ENCODE measurements at regions not wholly inside any gene's neighbourhood (a gene's known extent, or its start where the extent isn't known, plus 50 kb on each side); places are given as distances from the start of the nearest gene placed in this dataset.

DNA sequence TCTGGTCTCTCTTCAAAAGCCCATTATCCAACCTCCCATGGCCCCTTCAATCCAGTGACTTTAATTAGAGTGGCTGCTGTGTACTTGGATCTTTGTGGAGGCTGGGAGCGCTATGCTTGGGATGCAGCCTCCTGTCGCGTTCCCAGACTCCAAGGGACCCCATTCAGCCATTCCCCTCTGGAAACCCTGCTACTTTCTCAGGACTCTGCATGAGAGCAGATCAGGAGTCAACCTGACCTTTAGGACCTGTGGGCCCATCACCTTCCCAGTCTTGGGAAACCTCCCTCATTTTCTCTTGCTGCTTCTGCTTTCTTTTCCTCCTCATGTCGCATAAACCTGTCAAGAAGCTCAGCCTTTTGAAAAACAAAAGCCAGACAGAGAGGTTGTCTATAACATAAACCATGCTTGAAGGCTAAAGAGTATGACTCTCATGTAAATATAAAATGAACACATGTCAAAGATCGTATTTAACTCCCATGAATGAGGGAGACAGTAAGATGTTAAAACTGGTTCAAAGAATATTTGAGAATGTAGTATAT is 143.1 kb upstream of the PELI1 start:
- no peak for DNase-seq

DNA sequence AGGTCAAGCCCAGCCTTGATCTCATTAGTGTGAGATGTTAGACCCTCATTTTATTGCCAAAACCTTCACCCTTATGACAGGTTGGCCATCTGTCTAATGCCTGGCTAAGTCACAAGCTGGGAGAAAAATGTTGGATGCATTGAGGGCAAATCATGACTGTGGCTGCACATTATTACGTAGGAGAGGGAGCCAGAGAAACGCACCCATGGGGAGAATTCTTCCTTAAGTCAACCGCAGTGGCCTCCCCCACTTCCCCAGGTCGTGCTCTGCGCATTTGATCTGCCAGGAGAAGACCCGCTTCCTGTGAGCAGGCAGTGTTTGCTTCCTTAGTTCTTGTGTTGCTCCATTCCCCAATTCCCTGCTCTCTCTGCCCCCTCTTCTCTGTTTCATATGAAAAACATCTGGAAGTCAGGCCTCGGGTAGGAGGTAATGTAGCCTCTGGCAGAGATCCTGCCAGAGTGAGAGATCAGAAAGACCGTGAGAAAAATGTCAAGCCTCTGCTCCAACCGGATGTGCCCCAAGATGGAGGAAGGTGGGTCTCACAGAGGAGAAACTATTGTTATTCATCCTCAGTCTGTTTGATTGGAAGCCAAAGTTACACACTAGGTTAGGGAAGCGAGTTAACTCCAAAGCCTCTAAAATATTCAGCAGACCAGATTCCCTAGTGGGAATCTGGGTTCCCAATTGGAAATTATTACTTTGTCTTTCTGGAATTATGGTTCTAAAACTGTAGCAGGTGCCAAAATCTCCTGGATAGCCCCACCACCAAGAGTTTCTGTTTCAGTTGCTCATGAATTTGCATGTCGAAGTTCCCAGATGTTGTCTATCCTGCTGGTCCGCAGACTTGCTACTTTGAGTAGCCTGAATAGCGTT is 144.3 kb upstream of the PELI1 start:
- no peak for DNase-seq

DNA sequence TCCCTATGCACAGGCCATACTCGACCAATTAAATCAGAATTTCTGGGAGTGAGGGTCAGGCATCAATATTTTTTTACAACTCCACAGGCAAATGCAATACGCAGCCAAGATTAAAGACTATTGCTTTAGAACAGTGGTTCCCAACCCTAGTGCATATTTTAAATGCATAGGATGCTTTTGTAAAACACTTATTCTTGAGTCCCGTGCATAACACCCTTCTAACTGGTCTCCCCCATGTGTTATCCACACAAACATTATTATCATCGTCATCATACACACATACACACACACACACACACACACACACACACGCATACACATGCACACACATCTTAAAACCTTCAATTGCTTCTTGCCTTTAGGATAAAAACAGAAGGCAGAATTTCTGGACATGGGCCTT is 145.0 kb upstream of the PELI1 start:
- no peak for DNase-seq

DNA sequence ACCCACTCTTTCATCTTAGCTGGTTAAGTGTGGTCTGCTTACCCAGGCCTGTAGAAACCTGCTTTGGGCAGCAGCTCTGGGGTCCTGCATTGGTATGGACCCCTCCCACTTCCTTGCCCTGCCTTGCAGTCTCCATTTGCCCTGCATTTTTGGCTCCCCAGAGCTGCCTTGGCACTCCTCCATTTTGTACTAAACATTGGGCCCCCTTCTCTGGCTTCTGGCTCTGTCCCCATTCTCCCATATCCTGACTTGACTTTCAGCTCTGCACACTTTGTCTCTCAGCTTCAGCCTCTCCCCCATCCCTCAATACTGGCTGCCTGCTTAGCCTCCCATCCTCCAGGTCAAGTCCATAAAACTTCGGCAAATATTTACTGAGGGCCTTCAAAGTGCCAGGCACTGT is 145.5 kb upstream of the PELI1 start:
- DNase-seq: no peak

DNA sequence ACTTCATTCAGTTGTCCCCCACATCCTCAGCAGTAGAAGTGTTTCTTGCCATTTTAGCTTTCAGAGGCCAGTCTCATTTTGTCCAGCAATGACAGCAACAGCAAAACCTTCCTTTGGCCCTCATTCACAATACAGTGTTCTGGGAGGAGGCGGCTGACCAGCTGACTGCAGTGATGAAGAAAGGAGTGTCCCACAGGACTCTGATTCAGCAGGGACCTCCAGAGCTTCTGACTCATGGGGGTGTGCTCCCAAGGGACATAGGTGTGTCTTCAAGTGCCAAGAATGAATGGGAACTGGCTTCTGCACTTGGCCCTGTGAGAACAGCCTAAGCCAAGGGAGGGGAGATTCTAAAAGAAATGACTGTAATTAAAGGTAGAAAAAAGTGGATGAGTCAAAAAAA is 147.0 kb upstream of the PELI1 start:
- DNase-seq: no peak

DNA sequence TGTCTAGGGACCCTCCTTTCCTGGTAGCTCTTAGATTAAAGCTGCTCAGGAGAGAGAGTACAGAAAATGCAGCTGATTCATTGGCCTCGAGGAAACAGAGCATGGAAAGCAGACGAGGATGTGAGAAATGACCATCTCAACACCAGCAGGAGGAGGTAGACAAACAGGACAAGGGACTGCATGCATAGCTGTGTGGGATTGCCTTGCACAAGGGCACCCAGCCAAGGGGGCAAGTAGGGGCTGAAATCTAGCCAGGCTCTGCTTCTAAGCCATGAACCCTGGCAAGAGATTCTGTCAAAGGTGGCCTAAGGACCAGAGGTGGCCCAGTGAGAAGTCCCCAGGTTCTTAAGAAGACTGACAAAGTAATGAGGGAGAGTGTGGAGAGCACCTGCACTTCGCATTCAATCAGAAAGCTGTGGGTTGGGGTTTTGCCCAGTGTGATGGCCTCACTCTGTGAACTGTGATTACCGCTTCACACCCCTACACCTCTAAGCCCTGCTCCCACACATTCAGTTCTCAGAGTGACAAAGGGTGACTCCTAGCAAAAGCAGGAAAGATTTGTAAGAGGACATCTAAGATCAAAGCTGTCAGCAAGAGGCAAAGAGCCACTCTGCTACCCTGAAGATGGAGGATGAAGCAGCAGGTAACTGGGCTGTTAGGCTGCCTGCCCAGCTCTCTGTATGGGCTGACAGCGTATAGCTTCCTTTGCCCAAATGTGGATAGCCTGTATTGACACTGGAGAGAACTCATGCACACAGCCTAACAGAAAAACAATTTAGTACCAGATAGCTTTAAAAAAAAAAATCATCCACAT is 151.3 kb upstream of the PELI1 start:
- DNase-seq: no peak

DNA sequence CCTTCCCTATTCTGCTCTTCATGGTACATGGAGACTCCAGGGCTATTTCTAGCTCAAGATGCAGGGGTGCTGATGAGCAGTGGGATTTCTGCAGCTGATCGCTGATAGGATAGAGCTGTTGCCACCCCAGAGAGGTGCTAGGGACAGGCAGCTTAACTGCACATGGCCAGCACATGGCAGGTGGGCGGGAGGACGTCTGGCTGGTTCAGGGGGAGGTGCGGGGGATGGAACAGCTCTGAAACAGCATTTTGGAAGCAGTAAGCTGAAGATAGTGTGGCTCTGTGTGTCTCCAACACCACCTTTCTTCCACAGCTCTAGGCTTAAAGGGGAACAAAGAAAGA is 151.9 kb upstream of the PELI1 start:
- no peak for DNase-seq

DNA sequence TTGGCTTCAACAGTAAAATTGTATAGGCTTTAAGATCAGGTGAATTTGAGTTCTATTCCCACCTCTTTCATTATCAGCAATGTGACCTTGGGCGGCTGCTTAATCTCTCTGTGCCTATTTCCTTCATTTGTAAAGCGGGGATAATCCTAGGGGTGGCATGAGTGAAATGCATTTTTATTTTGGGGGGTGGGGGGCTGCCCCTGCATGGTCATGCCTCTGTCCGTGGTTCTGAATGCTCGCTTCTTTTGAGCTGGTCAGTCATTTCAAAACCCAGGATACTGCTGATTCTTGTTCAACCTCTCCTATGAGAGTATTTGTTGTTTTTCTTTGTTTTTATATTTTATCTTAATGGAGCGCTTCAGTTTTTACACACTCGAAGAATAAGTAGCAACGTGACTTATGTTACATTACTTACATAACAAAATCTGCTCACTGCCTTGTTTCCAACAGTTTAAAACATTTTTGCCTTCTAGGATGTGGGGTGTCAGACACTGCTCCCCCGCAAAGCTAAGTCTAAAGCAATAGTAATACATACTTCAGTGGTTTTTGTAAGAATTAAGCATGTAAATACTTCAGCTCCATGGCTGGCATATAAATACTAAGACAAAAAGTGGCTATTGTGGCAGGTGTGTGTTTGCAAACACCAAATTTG is 152.6 kb upstream of the PELI1 start:
- no peak for DNase-seq

DNA sequence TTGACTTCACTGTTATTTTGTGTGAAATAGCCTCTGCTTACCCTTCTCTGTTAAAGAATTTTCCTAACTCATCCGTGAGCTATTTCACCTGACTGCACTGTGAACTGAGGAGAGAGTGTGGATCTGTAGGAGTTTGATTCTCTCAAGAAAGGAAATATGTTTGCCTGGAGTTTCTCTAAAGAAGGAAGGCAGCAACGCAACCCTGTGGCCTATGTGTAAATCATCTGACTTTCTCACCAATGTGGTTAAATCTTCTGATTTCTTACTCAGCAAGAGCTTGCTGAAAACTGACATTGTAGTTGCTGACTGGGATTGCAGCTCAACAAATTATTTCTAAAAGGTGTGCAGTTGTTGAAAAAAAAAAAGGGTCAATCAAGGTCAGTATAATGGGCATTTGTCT is 153.9 kb upstream of the PELI1 start:
- no peak for DNase-seq

DNA sequence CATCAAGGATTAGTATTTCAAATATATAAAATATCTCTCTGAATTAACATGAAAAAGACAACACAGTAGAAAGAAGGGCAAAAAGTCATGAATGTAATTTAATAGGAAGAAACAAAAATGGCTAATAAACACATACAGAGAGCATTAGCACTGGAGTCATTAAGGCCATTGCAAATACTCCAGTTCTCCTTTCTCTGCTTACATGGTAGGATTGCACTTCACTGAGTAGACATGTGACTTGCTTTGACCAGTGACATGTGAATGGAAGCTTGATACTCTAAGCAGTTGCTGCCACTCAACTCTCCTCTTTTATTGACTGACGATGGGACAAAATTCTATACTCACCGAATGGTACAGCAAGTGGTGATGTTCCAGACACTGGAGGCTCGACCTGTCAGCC is 153.9 kb upstream of the LGALSL start:
- no peak for DNase-seq

DNA sequence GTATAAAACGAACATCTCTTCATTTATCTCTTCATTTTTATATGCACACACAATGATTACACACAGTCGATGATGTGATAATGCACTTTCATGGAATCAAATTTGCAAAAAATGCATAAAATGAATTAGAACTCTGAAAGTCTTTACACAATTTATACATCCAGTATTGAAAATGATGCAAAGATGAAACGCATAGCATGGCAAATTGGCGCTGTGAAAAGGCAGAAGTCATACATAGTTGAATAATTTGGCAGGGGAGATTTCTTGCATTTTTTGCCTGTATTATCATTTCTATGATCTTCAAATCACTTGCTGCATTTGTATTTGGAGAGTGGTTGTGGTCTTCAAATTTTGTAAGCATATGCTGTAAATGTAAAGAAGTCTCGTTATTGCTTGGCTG is 150.7 kb upstream of the LGALSL start:
- no peak for DNase-seq

DNA sequence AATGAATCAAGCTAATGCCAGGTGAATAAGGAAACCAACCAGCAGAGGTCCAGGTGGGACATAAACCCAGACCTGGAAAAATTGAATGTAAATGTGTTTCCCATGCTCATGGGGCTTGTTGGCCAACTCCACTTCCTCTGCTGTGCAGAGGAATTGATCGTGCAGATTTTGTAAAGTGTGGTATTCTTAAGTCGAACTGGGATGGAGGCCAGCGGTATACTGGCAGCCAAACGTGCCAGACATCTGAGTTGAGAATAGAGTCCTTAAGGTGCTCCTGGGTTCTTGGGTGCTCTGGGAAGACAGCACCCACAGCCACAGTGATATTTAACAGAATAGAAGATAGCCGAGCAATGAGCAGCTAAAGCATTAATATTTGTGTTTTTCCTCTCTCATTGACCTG is 146.5 kb upstream of the LGALSL start:
- DNase-seq: no peak

DNA sequence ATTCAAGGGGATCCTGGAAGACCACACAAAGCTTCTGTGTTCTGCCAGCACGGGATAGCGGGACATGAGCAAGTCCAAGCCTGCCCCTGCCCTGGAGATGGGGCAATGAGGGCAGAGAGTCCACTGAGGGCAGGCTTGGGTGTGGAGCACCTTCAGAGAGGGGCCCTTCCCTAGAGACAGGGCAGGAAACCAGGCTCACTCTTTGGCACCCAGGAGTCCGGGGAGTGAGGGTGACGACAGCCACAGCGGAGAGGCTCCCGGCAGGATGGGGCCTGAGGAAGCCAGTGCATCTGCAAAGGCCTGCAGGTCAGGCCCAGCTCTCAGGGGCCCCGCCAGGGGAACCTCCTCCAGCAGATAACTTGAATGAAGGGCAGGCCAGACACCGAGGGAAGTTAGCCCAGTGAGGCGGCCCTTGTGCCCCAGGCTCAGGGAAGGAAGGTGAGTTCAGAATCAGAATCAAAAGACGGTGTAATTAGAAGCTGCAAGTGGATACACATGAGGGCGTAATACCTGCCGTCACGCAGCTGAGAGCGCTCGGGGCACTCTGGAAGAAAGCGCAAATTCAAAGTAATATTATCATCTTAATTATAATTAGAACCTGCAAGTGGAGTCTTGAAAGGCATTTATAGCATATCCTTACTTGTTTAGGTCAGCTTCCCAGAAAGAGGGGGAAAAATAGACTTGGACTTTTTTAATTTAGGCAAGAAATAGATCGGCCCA is 142.6 kb upstream of the LGALSL start:
- DNase-seq: no peak

DNA sequence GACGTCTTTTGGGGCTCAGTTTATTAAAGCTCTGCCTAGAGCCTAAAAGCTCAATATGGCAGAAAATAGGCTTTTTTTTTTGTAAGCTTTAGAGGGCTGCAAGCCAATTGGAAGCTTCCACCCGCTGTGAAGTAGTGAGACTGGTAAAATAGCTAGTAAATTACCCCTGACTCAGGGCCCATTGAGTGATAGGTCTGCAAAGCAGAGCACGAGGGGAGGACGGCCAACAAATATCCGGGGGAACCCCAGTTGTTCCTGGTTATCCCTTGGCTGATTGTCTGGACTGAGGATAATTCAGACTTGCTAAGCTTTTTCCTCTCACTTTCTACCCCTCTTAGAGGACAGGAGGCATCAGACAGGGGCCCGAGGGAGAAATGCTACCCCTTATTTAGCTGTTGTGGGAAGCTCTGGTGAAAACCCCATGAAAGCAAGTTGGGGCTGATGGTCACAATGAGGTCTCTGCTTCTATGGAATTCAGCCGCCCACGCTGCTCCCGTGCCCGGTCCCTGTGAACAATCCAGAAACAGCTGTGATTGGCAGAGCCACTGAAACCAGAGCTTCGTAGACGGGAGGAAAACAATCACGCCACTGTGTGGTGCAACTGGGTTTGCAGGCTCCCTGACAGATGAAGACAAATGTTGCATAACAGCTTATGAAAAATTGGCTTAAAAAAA is 141.9 kb upstream of the LGALSL start:
- peak; percentile 71 for DNase-seq

DNA sequence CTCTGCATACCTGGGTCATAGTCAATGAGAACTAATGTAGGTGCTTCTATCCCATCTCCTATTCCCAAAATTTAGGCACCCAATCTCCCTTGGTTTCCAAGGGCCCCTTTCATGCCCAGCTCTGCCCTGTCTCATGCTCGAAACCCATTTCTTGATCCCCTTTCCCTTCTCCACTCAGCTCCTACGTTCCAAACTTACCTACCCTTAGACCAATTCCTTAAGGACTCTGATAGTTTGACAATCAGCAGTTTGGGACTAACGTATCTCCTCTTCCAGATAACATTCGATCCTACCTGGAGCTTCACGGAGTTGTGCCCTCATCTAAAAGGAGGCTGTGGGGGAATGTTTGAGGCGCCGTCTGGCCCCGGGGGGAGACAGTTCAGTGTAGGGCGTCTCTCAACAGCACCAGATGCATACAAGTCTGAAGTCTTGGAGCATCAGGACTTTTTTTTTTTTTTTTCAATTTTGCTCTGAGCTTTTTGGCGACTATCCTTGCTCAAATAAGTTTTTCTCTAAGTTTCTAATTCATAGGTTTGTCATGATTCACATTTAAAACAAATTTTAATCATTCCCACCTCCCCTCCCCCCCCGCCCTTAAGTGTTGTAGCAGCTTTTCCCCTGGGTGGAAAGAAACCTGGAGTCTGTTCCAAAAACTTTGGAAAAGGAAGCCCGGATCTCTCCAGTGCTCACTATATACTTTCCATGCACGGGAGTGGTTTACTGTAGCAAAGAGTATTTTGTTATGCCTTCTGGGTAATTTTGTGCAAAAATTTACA is 141.2 kb upstream of the LGALSL start:
- no peak for DNase-seq

DNA sequence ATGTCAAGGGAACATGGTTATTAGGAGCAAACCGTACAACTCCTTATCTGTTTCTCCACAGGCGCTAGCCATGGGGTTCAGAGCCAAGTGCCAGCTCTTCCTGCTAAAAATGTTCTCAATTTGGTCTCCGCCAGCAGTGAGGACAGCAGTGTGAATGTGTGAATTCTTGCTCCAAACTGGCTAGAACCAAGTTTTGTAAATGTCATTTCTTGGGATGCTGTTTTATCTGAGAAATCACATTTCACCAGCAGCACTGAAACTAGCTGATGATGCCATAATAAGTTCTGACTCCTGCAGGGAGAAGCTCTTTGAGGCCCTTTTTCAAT is 140.6 kb upstream of the LGALSL start:
- DNase-seq: no peak

DNA sequence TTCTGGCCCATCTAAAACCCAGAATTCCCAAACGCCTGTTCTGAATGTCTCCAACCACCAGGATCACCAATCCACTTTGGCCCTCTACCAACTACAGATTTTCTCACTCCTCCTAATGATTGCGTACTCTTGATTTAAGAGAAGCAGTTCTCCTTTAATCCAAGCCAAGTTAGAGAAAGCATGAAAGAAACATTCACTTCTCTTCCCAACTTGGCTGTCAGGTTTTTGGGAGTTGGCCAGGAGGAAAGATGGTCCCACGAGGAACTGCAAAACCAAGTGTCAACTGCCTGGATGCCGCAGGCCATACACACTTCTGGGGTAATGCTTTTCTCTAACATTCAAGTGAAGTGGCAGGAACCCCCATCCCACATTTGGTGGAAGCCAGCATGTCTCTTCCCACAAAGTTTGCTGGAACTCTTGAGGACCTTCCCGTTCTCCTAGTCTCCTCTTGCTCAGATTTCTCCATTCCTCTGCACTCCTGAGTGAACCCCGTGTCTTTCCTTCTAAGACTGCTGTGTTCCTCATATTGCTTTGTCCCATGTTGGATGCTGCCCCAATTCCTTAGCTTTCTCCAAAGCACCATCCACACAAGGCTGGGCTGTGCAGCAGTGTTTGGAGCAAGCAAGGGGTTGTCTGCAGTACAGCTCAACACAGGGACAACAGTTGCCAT is 138.5 kb upstream of the LGALSL start:
- no peak for DNase-seq

DNA sequence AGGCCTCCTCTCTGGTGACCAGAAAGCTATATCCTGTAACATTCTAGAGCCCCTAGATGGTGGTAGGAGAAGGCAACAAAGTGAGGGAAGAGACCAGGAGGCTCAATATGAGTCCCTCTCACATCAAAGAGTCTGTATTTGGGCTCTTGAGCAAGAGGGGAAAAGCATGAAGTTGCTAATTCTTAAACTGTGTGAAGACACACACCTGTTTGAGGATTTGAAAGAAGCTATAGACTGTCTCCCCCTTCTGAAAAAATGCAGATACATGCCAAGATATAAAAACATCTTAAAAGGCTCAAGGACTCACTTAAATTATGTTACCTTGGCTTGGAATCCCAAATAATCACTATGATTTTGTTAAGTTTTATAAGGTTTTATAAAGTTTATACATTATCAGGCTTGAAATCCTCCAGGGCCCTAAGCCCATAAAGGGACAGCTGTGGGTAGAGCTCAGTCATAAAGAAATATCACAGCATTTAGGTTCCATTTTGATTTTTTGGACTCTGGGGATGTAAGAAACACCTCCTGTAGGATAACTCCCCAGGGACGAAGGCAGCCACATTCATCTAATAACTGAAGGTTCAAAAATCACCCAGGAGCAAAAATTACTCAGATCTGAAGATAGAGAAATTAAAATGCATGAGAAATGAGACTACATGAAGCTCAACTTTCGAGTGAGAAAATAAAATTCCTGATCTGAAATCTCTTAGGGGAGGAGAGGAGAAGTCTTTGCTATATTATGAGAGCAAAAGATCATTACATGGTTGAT is 136.1 kb upstream of the LGALSL start:
- DNase-seq: no peak

DNA sequence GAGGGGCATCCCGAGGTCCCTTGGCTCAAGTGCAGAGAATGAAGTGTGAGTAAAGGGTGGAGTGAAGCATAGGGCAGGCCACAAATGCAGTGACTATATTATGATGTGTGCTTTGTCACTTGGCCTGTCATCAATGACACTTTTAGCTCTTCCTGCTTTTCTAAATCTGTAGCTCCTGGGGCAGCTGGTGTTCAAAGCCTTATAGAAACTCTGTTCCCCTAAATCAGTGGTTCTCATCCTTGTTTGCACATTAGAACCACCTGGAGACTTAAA is 135.6 kb upstream of the LGALSL start:
- DNase-seq: no peak

DNA sequence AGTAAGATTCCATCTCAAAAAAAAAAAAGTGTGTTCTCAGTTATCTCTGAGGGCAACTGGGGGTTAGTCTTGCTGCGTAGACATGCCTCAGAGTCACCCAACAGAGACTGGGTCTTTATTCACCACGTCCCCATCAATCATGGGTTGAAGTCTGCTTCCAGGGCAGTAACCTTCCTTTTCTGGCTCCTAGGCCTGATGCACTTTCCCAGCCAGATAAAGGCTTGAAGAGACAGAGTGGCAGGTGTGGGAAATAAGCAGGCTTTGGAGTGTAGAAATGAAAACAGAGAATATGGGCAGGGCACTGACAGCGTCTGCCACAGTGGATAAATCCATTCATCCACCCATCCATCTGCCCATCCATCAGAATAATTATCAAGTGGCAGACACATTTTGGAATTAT is 134.1 kb upstream of the LGALSL start:
- no peak for DNase-seq

DNA sequence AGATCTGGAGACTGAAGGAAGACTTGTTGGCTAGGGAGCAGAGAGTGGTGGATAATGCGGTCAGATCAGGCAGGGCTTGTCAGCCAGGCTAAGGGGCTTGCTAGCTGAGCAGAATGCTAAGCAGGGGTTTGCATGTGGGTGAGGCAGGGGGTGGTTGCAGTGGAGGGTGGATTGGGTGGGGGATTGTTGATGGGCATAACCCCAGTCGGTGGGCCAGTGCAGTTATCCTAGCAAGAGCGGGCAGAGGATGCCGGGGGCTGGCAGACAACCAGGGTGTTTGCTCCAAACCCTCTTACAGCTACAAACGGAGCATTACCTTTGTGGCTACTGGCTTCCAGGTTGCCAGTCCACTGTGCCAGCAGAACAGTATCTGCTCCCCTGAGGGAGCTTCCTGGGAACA is 131.5 kb upstream of the LGALSL start:
- no peak for DNase-seq

All from NCI-H226 (cell line).